ENCODE measurements at regions not wholly inside any gene's neighbourhood (a gene's known extent, or its start where the extent isn't known, plus 50 kb on each side); places are given as distances from the start of the nearest gene placed in this dataset.
"Not testable (repeated sequence)": the region's sequence is repeated elsewhere in the genome, so short reads cannot be mapped to it uniquely, and the experiment has no call there.

- Histone ChIP-seq H3K9me3 (ENCODE audit: control insufficient read depth, low read depth, low read length) (no peaks in the 10 kb centered on the region), H3K27me3 (ENCODE audit: control insufficient read depth, insufficient read depth, low read length) (no peaks in the 10 kb centered on the region), H3K9ac (ENCODE audit: low read length) (no peak overlapping the region), H3K27ac (ENCODE audit: low read length) (no peak overlapping the region), H3K4me3 (ENCODE audit: low read length) (no peak overlapping the region), H3K36me3 (ENCODE audit: control insufficient read depth, low read depth, low read length) (no peaks in the 10 kb centered on the region), H3K4me1 (ENCODE audit: control insufficient read depth, low read depth, low read length) (no peaks in the 10 kb centered on the region)
Observed at GRCh38 chr7:119945822-119946221, 327.2 kb upstream of the KCND2 start.

- Histone ChIP-seq H3K4me3 (ENCODE audit: low read length) (no peak overlapping the region), H3K9me3 (ENCODE audit: control insufficient read depth, low read depth, low read length) (no peaks in the 10 kb centered on the region), H3K27me3 (ENCODE audit: control insufficient read depth, insufficient read depth, low read length) (no peaks in the 10 kb centered on the region), H3K9ac (ENCODE audit: low read length) (no peak overlapping the region), H3K36me3 (ENCODE audit: control insufficient read depth, low read depth, low read length) (no peaks in the 10 kb centered on the region), H3K4me1 (ENCODE audit: control insufficient read depth, low read depth, low read length) (no peaks in the 10 kb centered on the region), H3K27ac (ENCODE audit: low read length) (no peak overlapping the region)
Observed at GRCh38 chr7:119949053-119949452, 323.9 kb upstream of the KCND2 start.

- H3K4me1 ChIP-seq (ENCODE audit: control insufficient read depth, low read depth, low read length); H3K9ac ChIP-seq (ENCODE audit: low read length); H3K27ac ChIP-seq (ENCODE audit: low read length); H3K4me3 ChIP-seq (ENCODE audit: low read length); H3K9me3 ChIP-seq (ENCODE audit: control insufficient read depth, low read depth, low read length); H3K36me3 ChIP-seq (ENCODE audit: control insufficient read depth, low read depth, low read length); H3K27me3 ChIP-seq (ENCODE audit: control insufficient read depth, insufficient read depth, low read length): not testable (repeated sequence)
Observed at GRCh38 chr7:119950390-119951041, 322.5 kb upstream of the KCND2 start.

- not testable (repeated sequence) for H3K36me3 ChIP-seq (ENCODE audit: control insufficient read depth, low read depth, low read length); H3K4me1 ChIP-seq (ENCODE audit: control insufficient read depth, low read depth, low read length)
Observed at GRCh38 chr7:119951614-119952013, 321.4 kb upstream of the KCND2 start.

GRCh38 chr7:119957335-119957734 lies 315.6 kb upstream of the KCND2 start:
- Histone ChIP-seq H3K9ac (ENCODE audit: low read length) (no peak overlapping the region), H3K4me3 (ENCODE audit: low read length) (no peak overlapping the region), H3K9me3 (ENCODE audit: control insufficient read depth, low read depth, low read length) (no peaks in the 10 kb centered on the region), H3K4me1 (ENCODE audit: control insufficient read depth, low read depth, low read length) (no peaks in the 10 kb centered on the region), H3K27me3 (ENCODE audit: control insufficient read depth, insufficient read depth, low read length) (no peaks in the 10 kb centered on the region), H3K27ac (ENCODE audit: low read length) (no peak overlapping the region), H3K36me3 (ENCODE audit: control insufficient read depth, low read depth, low read length) (no peaks in the 10 kb centered on the region)

More at GRCh38 chr7:119951614-119952013, 321.4 kb upstream of the KCND2 start:
- not testable (repeated sequence) for H3K9ac ChIP-seq (ENCODE audit: low read length); H3K4me3 ChIP-seq (ENCODE audit: low read length); H3K9me3 ChIP-seq (ENCODE audit: control insufficient read depth, low read depth, low read length); H3K27me3 ChIP-seq (ENCODE audit: control insufficient read depth, insufficient read depth, low read length); H3K27ac ChIP-seq (ENCODE audit: low read length)

- Histone ChIP-seq H3K4me3 (ENCODE audit: low read length) (no peak overlapping the region), H3K9ac (ENCODE audit: low read length) (no peak overlapping the region), H3K36me3 (ENCODE audit: control insufficient read depth, low read depth, low read length) (no peaks in the 10 kb centered on the region), H3K4me1 (ENCODE audit: control insufficient read depth, low read depth, low read length) (no peaks in the 10 kb centered on the region), H3K9me3 (ENCODE audit: control insufficient read depth, low read depth, low read length) (no peaks in the 10 kb centered on the region), H3K27me3 (ENCODE audit: control insufficient read depth, insufficient read depth, low read length) (no peaks in the 10 kb centered on the region), H3K27ac (ENCODE audit: low read length) (no peak overlapping the region)
Observed at GRCh38 chr7:119959811-119960210, 313.2 kb upstream of the KCND2 start.

GRCh38 chr7:119963654-119964053 lies 309.3 kb upstream of the KCND2 start:
- Histone ChIP-seq H3K4me3 (ENCODE audit: low read length) (no peak overlapping the region), H3K9ac (ENCODE audit: low read length) (no peak overlapping the region), H3K27ac (ENCODE audit: low read length) (no peak overlapping the region), H3K36me3 (ENCODE audit: control insufficient read depth, low read depth, low read length) (no peaks in the 10 kb centered on the region), H3K9me3 (ENCODE audit: control insufficient read depth, low read depth, low read length) (no peaks in the 10 kb centered on the region), H3K4me1 (ENCODE audit: control insufficient read depth, low read depth, low read length) (no peaks in the 10 kb centered on the region), H3K27me3 (ENCODE audit: control insufficient read depth, insufficient read depth, low read length) (no peaks in the 10 kb centered on the region)

GRCh38 chr7:119964065-119964464 lies 308.9 kb upstream of the KCND2 start:
- no peak overlapping the region for H3K27ac ChIP-seq (ENCODE audit: low read length)
- no peaks in the 10 kb centered on the region for H3K36me3 ChIP-seq (ENCODE audit: control insufficient read depth, low read depth, low read length)
- no peak overlapping the region for H3K9ac ChIP-seq (ENCODE audit: low read length)
- H3K9me3 ChIP-seq (ENCODE audit: control insufficient read depth, low read depth, low read length), result no peaks in the 10 kb centered on the region
- no peaks in the 10 kb centered on the region for H3K27me3 ChIP-seq (ENCODE audit: control insufficient read depth, insufficient read depth, low read length)
- H3K4me3 ChIP-seq (ENCODE audit: low read length), result no peak overlapping the region
- H3K4me1 ChIP-seq (ENCODE audit: control insufficient read depth, low read depth, low read length), result no peaks in the 10 kb centered on the region

GRCh38 chr7:119964788-119965542 lies 308.0 kb upstream of the KCND2 start:
- H3K27ac ChIP-seq (ENCODE audit: low read length), result no peak overlapping the region
- H3K4me1 ChIP-seq (ENCODE audit: control insufficient read depth, low read depth, low read length), result no peaks in the 10 kb centered on the region
- H3K9ac ChIP-seq (ENCODE audit: low read length), result no peak overlapping the region
- H3K9me3 ChIP-seq (ENCODE audit: control insufficient read depth, low read depth, low read length), result no peaks in the 10 kb centered on the region
- no peak overlapping the region for H3K4me3 ChIP-seq (ENCODE audit: low read length)
- H3K36me3 ChIP-seq (ENCODE audit: control insufficient read depth, low read depth, low read length), result no peaks in the 10 kb centered on the region
- no peaks in the 10 kb centered on the region for H3K27me3 ChIP-seq (ENCODE audit: control insufficient read depth, insufficient read depth, low read length)

GRCh38 chr7:119967221-119967620 lies 305.8 kb upstream of the KCND2 start:
- H3K9ac ChIP-seq (ENCODE audit: low read length), result no peak overlapping the region
- H3K4me3 ChIP-seq (ENCODE audit: low read length), result no peak overlapping the region
- H3K27ac ChIP-seq (ENCODE audit: low read length), result no peak overlapping the region
- no peaks in the 10 kb centered on the region for H3K36me3 ChIP-seq (ENCODE audit: control insufficient read depth, low read depth, low read length)
- H3K4me1 ChIP-seq (ENCODE audit: control insufficient read depth, low read depth, low read length), result no peaks in the 10 kb centered on the region
- no peaks in the 10 kb centered on the region for H3K9me3 ChIP-seq (ENCODE audit: control insufficient read depth, low read depth, low read length)
- no peaks in the 10 kb centered on the region for H3K27me3 ChIP-seq (ENCODE audit: control insufficient read depth, insufficient read depth, low read length)

GRCh38 chr7:119968411-119968810 lies 304.6 kb upstream of the KCND2 start:
- H3K27me3 ChIP-seq (ENCODE audit: control insufficient read depth, insufficient read depth, low read length); H3K27ac ChIP-seq (ENCODE audit: low read length); H3K4me3 ChIP-seq (ENCODE audit: low read length); H3K9ac ChIP-seq (ENCODE audit: low read length); H3K9me3 ChIP-seq (ENCODE audit: control insufficient read depth, low read depth, low read length); H3K36me3 ChIP-seq (ENCODE audit: control insufficient read depth, low read depth, low read length); H3K4me1 ChIP-seq (ENCODE audit: control insufficient read depth, low read depth, low read length): not testable (repeated sequence)

GRCh38 chr7:119969054-119969453 lies 303.9 kb upstream of the KCND2 start:
- Histone ChIP-seq H3K9me3 (ENCODE audit: control insufficient read depth, low read depth, low read length) (no peaks in the 10 kb centered on the region), H3K4me1 (ENCODE audit: control insufficient read depth, low read depth, low read length) (no peaks in the 10 kb centered on the region), H3K27me3 (ENCODE audit: control insufficient read depth, insufficient read depth, low read length) (no peaks in the 10 kb centered on the region), H3K9ac (ENCODE audit: low read length) (no peak overlapping the region), H3K27ac (ENCODE audit: low read length) (no peak overlapping the region), H3K36me3 (ENCODE audit: control insufficient read depth, low read depth, low read length) (no peaks in the 10 kb centered on the region), H3K4me3 (ENCODE audit: low read length) (no peak overlapping the region)

Data from iPS-18a (cell line).